GM12891 (cell line): ENCODE measurements at regions not wholly inside any gene's neighbourhood (a gene's known extent, or its start where the extent isn't known, plus 50 kb on each side); places are given as distances from the start of the nearest gene placed in this dataset.

ENCODE experiments used
- POLR2A ChIP-seq: IDR thresholded peaks from 2 replicates; pipeline ENCODE4 v1.6.1; 2011; ENCODE audit warnings: low read depth, low read length, control low read depth
- TAF1 ChIP-seq: IDR thresholded peaks from 2 replicates; pipeline ENCODE4 v1.6.1; 2011; ENCODE audit warnings: low read depth, low read length, control low read depth

- TF ChIP-seq POLR2A = no peak
- TF ChIP-seq TAF1 = no peak
Observed at GRCh38 chr1:192892934-192893333, 84.1 kb downstream of the RGS2 start.
